ENCODE measurements at regions not wholly inside any gene's neighbourhood (a gene's known extent, or its start where the extent isn't known, plus 50 kb on each side); places are given as distances from the start of the nearest gene placed in this dataset.

GRCh38 chr5:121698690-121699089, 153.0 kb upstream of the FTMT start:
- H3K4me1 ChIP-seq (replicated peaks; ENCODE audit: insufficient read depth), result no peaks in the 10 kb centered on the region
- no peak overlapping the region for H3K4me2 ChIP-seq
- CTCF ChIA-PET, result no interaction called here
- no peaks in the 10 kb centered on the region for H4K20me1 ChIP-seq (ENCODE audit: insufficient read depth)
- DNase-seq, result no peak
- peak overlapping the region; percentile 69; the same call in 1 of the 2 replicates for H2AFZ ChIP-seq
- intact Hi-C loops (cut with micrococcal nuclease; ENCODE audit: unreplicated experiment), result no loop called here
- H3K79me2 ChIP-seq (ENCODE audit: low read depth), result no peaks in the 10 kb centered on the region
- POLR2A ChIA-PET (ENCODE audit: unreplicated experiment), result no interaction called here
- H3K27ac ChIP-seq, result no peak overlapping the region
- H3K36me3 ChIP-seq (ENCODE audit: low read depth), result no peaks in the 10 kb centered on the region
- no peaks in the 10 kb centered on the region for H3K27me3 ChIP-seq (ENCODE audit: insufficient read depth, low read depth)
- H3K9me3 ChIP-seq (ENCODE audit: insufficient read depth, low read depth), result no peaks in the 10 kb centered on the region
- no peak for TF ChIP-seq CTCF (conservative IDR thresholded peaks at IDR 0.05)
- no peak for TF ChIP-seq EZH2 (IDR thresholded peaks at IDR 0.05; ENCODE audit: low read depth)
- no TSS peak for BruUV-seq (replicated peaks)
- H3K4me3 ChIP-seq, result no peak overlapping the region
- no peaks in the 10 kb centered on the region for H3F3A ChIP-seq (ENCODE audit: insufficient read depth, low read depth)
- H3K9me2 ChIP-seq (ENCODE audit: insufficient read depth), result no peaks in the 10 kb centered on the region

GRCh38 chr5:121701731-121702130, 150.0 kb upstream of the FTMT start:
- Histone ChIP-seq H2AFZ (no peak overlapping the region), H3K36me3 (ENCODE audit: low read depth) (no peaks in the 10 kb centered on the region), H3K4me3 (no peak overlapping the region), H4K20me1 (ENCODE audit: insufficient read depth) (no peaks in the 10 kb centered on the region), H3F3A (ENCODE audit: insufficient read depth, low read depth) (no peaks in the 10 kb centered on the region), H3K9me2 (ENCODE audit: insufficient read depth) (no peaks in the 10 kb centered on the region), H3K27ac (no peak overlapping the region), H3K4me1 (replicated peaks; ENCODE audit: insufficient read depth) (no peaks in the 10 kb centered on the region), H3K9me3 (ENCODE audit: insufficient read depth, low read depth) (no peaks in the 10 kb centered on the region), H3K79me2 (ENCODE audit: low read depth) (no peaks in the 10 kb centered on the region), H3K27me3 (ENCODE audit: insufficient read depth, low read depth) (no peaks in the 10 kb centered on the region), H3K4me2 (no peak overlapping the region)
- TF ChIP-seq EZH2 (IDR thresholded peaks at IDR 0.05; ENCODE audit: low read depth) (no peak), CTCF (conservative IDR thresholded peaks at IDR 0.05) (no peak)
- DNase-seq, result no peak
- ChIA-PET POLR2A (ENCODE audit: unreplicated experiment) (no interaction called here), CTCF (no interaction called here)
- intact Hi-C loops (cut with micrococcal nuclease; ENCODE audit: unreplicated experiment), result no loop called here
- no TSS peak for BruUV-seq (replicated peaks)

GRCh38 chr5:121702682-121703081, 149.0 kb upstream of the FTMT start:
- Histone ChIP-seq H3K9me3 (ENCODE audit: insufficient read depth, low read depth) (no peaks in the 10 kb centered on the region), H3K36me3 (ENCODE audit: low read depth) (no peaks in the 10 kb centered on the region), H3K4me1 (replicated peaks; ENCODE audit: insufficient read depth) (no peaks in the 10 kb centered on the region), H2AFZ (no peak overlapping the region), H4K20me1 (ENCODE audit: insufficient read depth) (no peaks in the 10 kb centered on the region), H3K4me3 (no peak overlapping the region), H3K27me3 (ENCODE audit: insufficient read depth, low read depth) (no peaks in the 10 kb centered on the region), H3K9me2 (ENCODE audit: insufficient read depth) (no peaks in the 10 kb centered on the region), H3K4me2 (no peak overlapping the region), H3F3A (ENCODE audit: insufficient read depth, low read depth) (no peaks in the 10 kb centered on the region), H3K79me2 (ENCODE audit: low read depth) (no peaks in the 10 kb centered on the region), H3K27ac (no peak overlapping the region)
- intact Hi-C loops (cut with micrococcal nuclease; ENCODE audit: unreplicated experiment), result no loop called here
- BruUV-seq (replicated peaks), result no TSS peak
- ChIA-PET CTCF (no interaction called here), POLR2A (ENCODE audit: unreplicated experiment) (no interaction called here)
- DNase-seq, result no peak
- TF ChIP-seq CTCF (conservative IDR thresholded peaks at IDR 0.05) (no peak), EZH2 (IDR thresholded peaks at IDR 0.05; ENCODE audit: low read depth) (no peak)
